HepG2 (cell line): ENCODE measurements at regions not wholly inside any gene's neighbourhood (a gene's known extent, or its start where the extent isn't known, plus 50 kb on each side); places are given as distances from the start of the nearest gene placed in this dataset.

ENCODE experiments used
- ATAC-seq: fragments of 200-7000 bp; cut with Tn5 transposase; 3 replicates; pipeline ENCODE4 v1.9.1; 2020; ENCODE audit warnings: mild to moderate bottlenecking, moderate library complexity
- BruUV-seq: library from RNA; stranded (reverse); fragments of 400-500 nt; replicated peaks from 2 replicates; lab custom pipeline; 2021; lab: Mats Ljungman, UMichigan
- CTCF ChIA-PET: fragments of 300-600 bp; formaldehyde crosslinking; extraction: SDS; loops from one replicate; lab custom pipeline; 2021; ENCODE audit warnings: low total read pairs, inconsistent platforms, low intra/inter-chr PET ratio; lab: Yijun Ruan, JAX
- POLR2A ChIA-PET: fragments of 350-600 bp; sonication (Branson Sonifier 250); formaldehyde crosslinking; loops from one replicate; lab custom pipeline; 2020; ENCODE audit warnings: antibody characterized with exemption, inconsistent platforms; lab: Yijun Ruan, JAX
- DNase-seq: peaks from one replicate; pipeline ENCODE4 v3.0.0-alpha.2; 2015; ENCODE audit warnings: low spot score
- FAIRE-seq: peaks from 3 replicates; lab custom pipeline; 2011; peaks lifted over from hg19 to GRCh38; lab: Jason Lieb, UNC
- H2AFZ ChIP-seq: one replicate; pipeline ENCODE4 v1.6.1; 2011; ENCODE audit warnings: low read length, inconsistent platforms
- H3K27ac ChIP-seq: fragments of 300-600 bp; 3 replicates; pipeline ENCODE4 v1.8.0; 2011; ENCODE audit warnings: mixed run types, mild to moderate bottlenecking, mixed read lengths, low read length, inconsistent platforms; ENCODE audit not compliant: insufficient read depth; ENCODE audit errors: extremely low read length
- H3K27me3 ChIP-seq, 2 experiments: fragments of 200-600 bp in 1 of 2; 2 replicates in 1 of 2; 3 replicates in 1 of 2; pipeline versions ENCODE4 v1.6.0 to v1.8.0; 2011; ENCODE audit warnings: low read length in 2 of 2, mild to moderate bottlenecking in 2 of 2, moderate library complexity in 2 of 2, inconsistent platforms in 1 of 2; ENCODE audit not compliant: insufficient read depth in 2 of 2, control insufficient read depth in 1 of 2
- H3K36me3 ChIP-seq, 2 experiments: fragments of 200-600 bp in 1 of 2; replicated peaks in 1 of 2; 2 replicates in 1 of 2; 3 replicates in 1 of 2; pipeline versions ENCODE4 v1.5.1 to v1.8.0; 2011; ENCODE audit warnings: low read length in 2 of 2, inconsistent platforms in 1 of 2; ENCODE audit not compliant: insufficient read depth in 2 of 2, control insufficient read depth in 1 of 2
- H3K4me1 ChIP-seq: 2 replicates; pipeline ENCODE4 v1.5.1; 2012; ENCODE audit warnings: low read length, inconsistent platforms; ENCODE audit not compliant: insufficient read depth
- H3K4me2 ChIP-seq: 2 replicates; pipeline ENCODE4 v1.6.0; 2011; ENCODE audit warnings: low read depth, low read length, inconsistent platforms
- H3K4me3 ChIP-seq, 3 experiments: fragments of 200-600 bp in 1 of 3; sonication (generic), shearing (Covaris generic) in 1 of 3; replicated peaks in 1 of 3; 2 replicates each; pipeline ENCODE4 v1.5.1; 2011 to 2016; ENCODE audit warnings: low read length in 3 of 3, inconsistent platforms in 2 of 3, low read depth in 2 of 3, mild to moderate bottlenecking in 2 of 3, control low read depth in 1 of 3, mixed read lengths in 1 of 3; ENCODE audit not compliant: insufficient read depth in 1 of 3
- H3K79me2 ChIP-seq: one replicate; pipeline ENCODE4 v1.6.1; 2011; ENCODE audit warnings: low read length, inconsistent platforms; ENCODE audit not compliant: insufficient read depth
- H3K9ac ChIP-seq: 2 replicates; pipeline ENCODE4 v1.6.0; 2011; ENCODE audit warnings: mild to moderate bottlenecking, low read depth, low read length, inconsistent platforms; ENCODE audit not compliant: insufficient read depth
- H3K9me3 ChIP-seq: 2 replicates; pipeline ENCODE4 v1.5.1; 2012; ENCODE audit warnings: mild to moderate bottlenecking, low read length
- H4K20me1 ChIP-seq: 2 replicates; pipeline ENCODE4 v1.6.0; 2011; ENCODE audit warnings: inconsistent platforms, mild to moderate bottlenecking, low read length, moderate library complexity; ENCODE audit not compliant: insufficient read depth
- MAFK ChIP-seq, 2 experiments: IDR thresholded peaks in 1 of 2; conservative IDR thresholded peaks in 1 of 2; 2 replicates each; pipeline ENCODE4 v1.6.1; 2011; ENCODE audit warnings: improper control_type of control experiment in 2 of 2, low read length in 2 of 2
- PCBP2 ChIP-seq: fragments of 200-400 bp; formaldehyde crosslinking; optimal IDR thresholded peaks from 2 replicates; pipeline ENCODE3; 2018; ENCODE audit warnings: low read length, low read depth; ENCODE audit not compliant: poor library complexity, severe bottlenecking
- ZNF547 ChIP-seq: sonication (generic); formaldehyde crosslinking; IDR thresholded peaks from 2 replicates; pipeline ENCODE4 v1.5.1; 2020; ENCODE audit warnings: mild to moderate bottlenecking, missing genetic modification reagents
- ZNF619 ChIP-seq: sonication (generic); formaldehyde crosslinking; IDR thresholded peaks from 2 replicates; pipeline ENCODE4 v1.4.0; 2020; ENCODE audit warnings: mild to moderate bottlenecking, missing genetic modification reagents
- ZNF781 ChIP-seq: sonication (generic); formaldehyde crosslinking; IDR thresholded peaks from 2 replicates; pipeline ENCODE4 v1.5.1; 2020; ENCODE audit warnings: borderline replicate concordance, mild to moderate bottlenecking, missing genetic modification reagents; ENCODE audit errors: not compliant biosample characterization
- WGBS: methylation state at CpG from one replicate; pipeline ENCODE4 v1.1.6; 2017; ENCODE audit warnings: low lambda C conversion rate; 5-methylcytosine and 5-hydroxymethylcytosine counted together
- in situ Hi-C: cut with HindIII; loops from 2 replicates; pipeline ENCODE4 v1.10.0; 2017; ENCODE audit warnings: low pct_unique_long_range_greater_than_20kb; ENCODE audit not compliant: extremely low pct_ligation_motif_present
- intact Hi-C: fragments of 100-400 bp; cut with micrococcal nuclease; formaldehyde crosslinking; loops from one replicate; pipeline ENCODE4 v1.10.0; 2022; ENCODE audit not compliant: unreplicated experiment
- TF ChIP-seq, protein P1 (sequence below): IDR thresholded peaks from 2 replicates; pipeline ENCODE4 v1.6.1; 2012; ENCODE audit warnings: low read depth, low read length, improper control_type of control experiment
- TF ChIP-seq, protein P2 (sequence below): sonication (generic); formaldehyde crosslinking; IDR thresholded peaks from 2 replicates; pipeline ENCODE4 v1.8.0; 2022; ENCODE audit warnings: mild to moderate bottlenecking, missing genetic modification reagents, moderate library complexity

DNA sequence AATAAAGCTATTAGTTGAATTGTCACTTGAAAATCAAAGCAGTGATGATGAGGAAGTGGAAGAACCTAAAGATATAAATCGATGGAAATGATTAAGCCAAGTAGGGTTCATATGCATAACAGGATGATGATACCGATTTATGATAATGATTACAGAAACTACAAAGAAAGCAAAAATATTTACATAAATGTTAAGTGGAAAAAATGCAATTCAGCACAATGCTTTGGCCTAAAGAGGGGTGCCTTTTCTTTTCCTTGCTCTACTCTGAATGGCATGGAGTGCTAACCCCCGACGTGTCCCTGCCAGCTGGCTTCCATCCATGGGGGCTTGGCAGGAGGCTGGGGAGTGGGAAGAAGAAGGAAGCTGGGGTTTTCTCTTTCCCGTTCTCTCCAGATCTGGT, 240.3 kb downstream of the GATA3 start:
- 4% methylated on average over 5 of the region's 5 CpGs for WGBS
- FAIRE-seq = no peak
- in situ Hi-C loops (no loop called here), intact Hi-C loops (no loop called here)
- no peaks in the 10 kb centered on the region for H3K4me1 ChIP-seq
- H2AFZ ChIP-seq = no peak overlapping the region
- no peaks in the 10 kb centered on the region for H3K9me3 ChIP-seq
- ChIA-PET CTCF (no interaction called here), POLR2A (no interaction called here)
- no peak for ATAC-seq
- no peak overlapping the region for H3K9ac ChIP-seq
- no peaks in the 10 kb centered on the region for H3K79me2 ChIP-seq
- DNase-seq = no peak
- H3K27ac ChIP-seq = no peak overlapping the region
- H3K4me3 ChIP-seq = no peak overlapping the region
- no peak overlapping the region for H3K4me2 ChIP-seq
- no peaks in the 10 kb centered on the region for H4K20me1 ChIP-seq
- no peaks in the 10 kb centered on the region for H3K36me3 ChIP-seq
- TF ChIP-seq ZNF547 (CRISPR knock-in tag) (no peak), MAFK (conservative IDR thresholded peaks at IDR 0.05 in 1 of 2, IDR thresholded peaks at IDR 0.05 in 1 of 2; ENCODE audit: low read length in 2 of 2) (peak; percentile 36 to 60; a peak in 3 of 4 replicates), ZNF619 (CRISPR knock-in tag) (no peak), ZNF781 (no peak)
- TF ChIP-seq, protein P1, sequence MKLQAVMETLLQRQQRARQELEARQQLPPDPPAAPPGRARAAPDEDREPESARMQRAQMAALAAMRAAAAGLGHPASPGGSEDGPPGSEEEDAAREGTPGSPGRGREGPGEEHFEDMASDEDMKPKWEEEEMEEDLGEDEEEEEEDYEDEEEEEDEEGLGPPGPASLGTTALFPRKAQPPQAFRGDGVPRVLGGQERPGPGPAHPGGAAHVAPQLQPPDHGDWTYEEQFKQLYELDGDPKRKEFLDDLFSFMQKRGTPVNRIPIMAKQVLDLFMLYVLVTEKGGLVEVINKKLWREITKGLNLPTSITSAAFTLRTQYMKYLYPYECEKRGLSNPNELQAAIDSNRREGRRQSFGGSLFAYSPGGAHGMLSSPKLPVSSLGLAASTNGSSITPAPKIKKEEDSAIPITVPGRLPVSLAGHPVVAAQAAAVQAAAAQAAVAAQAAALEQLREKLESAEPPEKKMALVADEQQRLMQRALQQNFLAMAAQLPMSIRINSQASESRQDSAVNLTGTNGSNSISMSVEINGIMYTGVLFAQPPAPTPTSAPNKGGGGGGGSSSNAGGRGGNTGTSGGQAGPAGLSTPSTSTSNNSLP = no peak
- BruUV-seq = no TSS peak
- H3K27me3 ChIP-seq = peaks cover 0 to 34% of the 10 kb centered on the region in 2 experiments; a peak in 2 of 5 replicates

DNA sequence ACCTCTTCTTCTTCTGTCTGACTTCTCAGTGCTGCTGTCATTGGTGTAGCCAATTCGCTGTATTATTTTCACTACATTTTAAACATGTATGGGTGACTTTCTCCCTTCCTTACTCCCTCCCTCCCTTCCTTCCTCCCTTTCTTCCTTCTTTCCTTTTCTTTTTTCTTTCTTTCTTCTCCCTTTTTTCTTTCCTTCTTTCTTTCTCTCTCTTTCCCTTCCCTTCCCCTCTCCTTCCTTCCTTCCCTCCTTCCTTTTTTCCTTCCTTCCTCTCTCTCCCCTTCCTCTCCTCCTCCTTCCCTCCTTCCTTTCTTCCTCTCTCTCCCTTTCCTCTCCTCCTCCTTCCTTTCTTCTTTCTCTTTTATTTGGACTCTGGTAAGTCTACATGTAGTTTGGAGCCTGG, 240.8 kb downstream of the GATA3 start:
- Histone ChIP-seq H3K79me2 (no peaks in the 10 kb centered on the region), H3K4me3 (no peak overlapping the region), H3K27me3 (peaks cover 0 to 34% of the 10 kb centered on the region in 2 experiments; a peak in 2 of 5 replicates), H3K27ac (no peak overlapping the region), H3K9ac (no peak overlapping the region), H3K4me2 (no peak overlapping the region), H2AFZ (no peak overlapping the region), H3K36me3 (no peaks in the 10 kb centered on the region), H4K20me1 (no peaks in the 10 kb centered on the region), H3K4me1 (no peaks in the 10 kb centered on the region), H3K9me3 (no peaks in the 10 kb centered on the region)
- ChIA-PET CTCF (no interaction called here), POLR2A (no interaction called here)
- ATAC-seq = no peak
- no peak for FAIRE-seq
- in situ Hi-C loops = no loop called here
- WGBS = 10% methylated on average over 1 of the region's 1 CpG
- intact Hi-C loops = no loop called here
- BruUV-seq = no TSS peak
- no peak for DNase-seq
- TF ChIP-seq, protein P2, sequence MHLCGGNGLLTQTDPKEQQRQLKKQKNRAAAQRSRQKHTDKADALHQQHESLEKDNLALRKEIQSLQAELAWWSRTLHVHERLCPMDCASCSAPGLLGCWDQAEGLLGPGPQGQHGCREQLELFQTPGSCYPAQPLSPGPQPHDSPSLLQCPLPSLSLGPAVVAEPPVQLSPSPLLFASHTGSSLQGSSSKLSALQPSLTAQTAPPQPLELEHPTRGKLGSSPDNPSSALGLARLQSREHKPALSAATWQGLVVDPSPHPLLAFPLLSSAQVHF = no peak
- peak; percentile 30 for TF ChIP-seq PCBP2
